SK-N-SH treated with all-trans-retinoic acid at 6 μM for 48 hours (cell line): ENCODE measurements at regions not wholly inside any gene's neighbourhood (a gene's known extent, or its start where the extent isn't known, plus 50 kb on each side); places are given as distances from the start of the nearest gene placed in this dataset.

Source experiments
- ARNTL ChIP-seq: fragments of 450-650 bp; formaldehyde crosslinking; IDR thresholded peaks from 2 replicates; pipeline ENCODE4 v1.5.0; 2020; ENCODE audit warnings: low read depth, mild to moderate bottlenecking, moderate library complexity, borderline replicate concordance
- BACH2 ChIP-seq: fragments of 250-450 bp; sonication (Bioruptor Pico); IDR thresholded peaks from 2 replicates; pipeline ENCODE4 v1.9.0; 2021; ENCODE audit warnings: mild to moderate bottlenecking, borderline replicate concordance
- CSDC2 ChIP-seq: fragments of 250-450 bp; sonication (Bioruptor Pico); IDR thresholded peaks from 2 replicates; pipeline ENCODE4 v1.5.0; 2020; ENCODE audit warnings: mild to moderate bottlenecking, moderate library complexity
- OSR1 ChIP-seq: fragments of 250-450 bp; sonication (Bioruptor Pico); IDR thresholded peaks from 2 replicates; pipeline ENCODE4 v1.8.0; 2022; ENCODE audit warnings: moderate library complexity, mild to moderate bottlenecking, inconsistent platforms
- RARB ChIP-seq: fragments of 250-450 bp; sonication (Bioruptor Pico); IDR thresholded peaks from 2 replicates; pipeline ENCODE4 v1.8.0; 2021; ENCODE audit warnings: mild to moderate bottlenecking, moderate library complexity
- TCF4 ChIP-seq: fragments of 250-450 bp; sonication (Bioruptor Pico); IDR thresholded peaks from 2 replicates; pipeline ENCODE4 v1.8.0; 2021; ENCODE audit warnings: mild to moderate bottlenecking, moderate library complexity, borderline replicate concordance
- ZFP3 ChIP-seq: fragments of 250-450 bp; sonication (Bioruptor Pico); IDR thresholded peaks from 2 replicates; pipeline ENCODE4 v1.5.0; 2020; ENCODE audit warnings: mild to moderate bottlenecking, moderate library complexity
- ZFP30 ChIP-seq: fragments of 450-650 bp; formaldehyde crosslinking; IDR thresholded peaks from 2 replicates; pipeline ENCODE4 v1.5.0; 2022; ENCODE audit warnings: mild to moderate bottlenecking, moderate library complexity
- ZNF565 ChIP-seq: fragments of 450-650 bp; formaldehyde crosslinking; conservative IDR thresholded peaks from 2 replicates; pipeline ENCODE4 v1.5.0; 2020; ENCODE audit warnings: low read depth, mild to moderate bottlenecking, moderate library complexity
- ZNF70 ChIP-seq: fragments of 450-650 bp; formaldehyde crosslinking; IDR thresholded peaks from 2 replicates; pipeline ENCODE4 v1.5.0; 2020; ENCODE audit warnings: mild to moderate bottlenecking, moderate library complexity
- ZNF8 ChIP-seq: fragments of 450-650 bp; formaldehyde crosslinking; IDR thresholded peaks from 2 replicates; pipeline ENCODE4 v1.5.0; 2020; ENCODE audit warnings: mild to moderate bottlenecking, moderate library complexity
- TF ChIP-seq, protein P1 (sequence below): fragments of 250-450 bp; sonication (Bioruptor Pico); IDR thresholded peaks from 2 replicates; pipeline ENCODE4 v1.8.0; 2020; ENCODE audit warnings: mild to moderate bottlenecking, moderate library complexity, borderline replicate concordance
- TF ChIP-seq, protein P2 (sequence below): fragments of 250-450 bp; sonication (Bioruptor Pico); IDR thresholded peaks from 2 replicates; pipeline ENCODE4 v1.5.1; 2020; ENCODE audit warnings: low read depth, mild to moderate bottlenecking, moderate library complexity
- TF ChIP-seq, protein P3 (sequence below): fragments of 250-450 bp; sonication (Bioruptor Pico); IDR thresholded peaks from 2 replicates; pipeline ENCODE4 v1.8.0; 2021; ENCODE audit warnings: low read depth, mild to moderate bottlenecking, moderate library complexity, borderline replicate concordance

DNA sequence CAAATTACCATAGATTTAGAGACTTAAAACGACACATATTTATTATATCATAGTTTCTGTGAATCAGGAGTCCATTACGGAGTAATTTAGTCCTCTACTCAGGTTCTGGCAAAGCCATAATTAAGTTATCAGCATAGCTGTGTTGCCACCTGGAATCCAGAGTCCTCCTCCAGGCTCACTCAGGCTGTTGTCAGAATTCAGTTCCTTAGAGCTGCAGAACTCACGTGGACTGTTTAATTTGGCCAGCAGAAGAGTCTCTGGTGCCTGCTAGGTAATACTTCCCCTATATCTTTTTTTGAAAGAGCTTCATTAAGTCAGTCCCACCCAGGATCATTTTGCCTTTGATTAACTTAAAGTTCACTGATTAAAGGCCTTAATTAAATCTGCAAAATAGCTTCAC lies 891.5 kb downstream of the SUCLG1 start:
- TF ChIP-seq, protein P1, sequence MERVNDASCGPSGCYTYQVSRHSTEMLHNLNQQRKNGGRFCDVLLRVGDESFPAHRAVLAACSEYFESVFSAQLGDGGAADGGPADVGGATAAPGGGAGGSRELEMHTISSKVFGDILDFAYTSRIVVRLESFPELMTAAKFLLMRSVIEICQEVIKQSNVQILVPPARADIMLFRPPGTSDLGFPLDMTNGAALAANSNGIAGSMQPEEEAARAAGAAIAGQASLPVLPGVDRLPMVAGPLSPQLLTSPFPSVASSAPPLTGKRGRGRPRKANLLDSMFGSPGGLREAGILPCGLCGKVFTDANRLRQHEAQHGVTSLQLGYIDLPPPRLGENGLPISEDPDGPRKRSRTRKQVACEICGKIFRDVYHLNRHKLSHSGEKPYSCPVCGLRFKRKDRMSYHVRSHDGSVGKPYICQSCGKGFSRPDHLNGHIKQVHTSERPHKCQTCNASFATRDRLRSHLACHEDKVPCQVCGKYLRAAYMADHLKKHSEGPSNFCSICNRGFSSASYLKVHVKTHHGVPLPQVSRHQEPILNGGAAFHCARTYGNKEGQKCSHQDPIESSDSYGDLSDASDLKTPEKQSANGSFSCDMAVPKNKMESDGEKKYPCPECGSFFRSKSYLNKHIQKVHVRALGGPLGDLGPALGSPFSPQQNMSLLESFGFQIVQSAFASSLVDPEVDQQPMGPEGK, result no peak
- TF ChIP-seq, protein P2, sequence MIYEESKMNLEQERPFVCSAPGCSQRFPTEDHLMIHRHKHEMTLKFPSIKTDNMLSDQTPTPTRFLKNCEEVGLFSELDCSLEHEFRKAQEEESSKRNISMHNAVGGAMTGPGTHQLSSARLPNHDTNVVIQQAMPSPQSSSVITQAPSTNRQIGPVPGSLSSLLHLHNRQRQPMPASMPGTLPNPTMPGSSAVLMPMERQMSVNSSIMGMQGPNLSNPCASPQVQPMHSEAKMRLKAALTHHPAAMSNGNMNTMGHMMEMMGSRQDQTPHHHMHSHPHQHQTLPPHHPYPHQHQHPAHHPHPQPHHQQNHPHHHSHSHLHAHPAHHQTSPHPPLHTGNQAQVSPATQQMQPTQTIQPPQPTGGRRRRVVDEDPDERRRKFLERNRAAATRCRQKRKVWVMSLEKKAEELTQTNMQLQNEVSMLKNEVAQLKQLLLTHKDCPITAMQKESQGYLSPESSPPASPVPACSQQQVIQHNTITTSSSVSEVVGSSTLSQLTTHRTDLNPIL (CRISPR knock-in tag), result no peak
- no peak for TF ChIP-seq ARNTL
- TF ChIP-seq TCF4 (CRISPR knock-in tag), result no peak
- TF ChIP-seq CSDC2 (CRISPR knock-in tag), result no peak
- TF ChIP-seq OSR1, result no peak
- no peak for TF ChIP-seq ZFP3
- no peak for TF ChIP-seq ZFP30 (CRISPR knock-in tag)
- no peak for TF ChIP-seq ZNF70
- no peak for TF ChIP-seq BACH2
- TF ChIP-seq, protein P3, sequence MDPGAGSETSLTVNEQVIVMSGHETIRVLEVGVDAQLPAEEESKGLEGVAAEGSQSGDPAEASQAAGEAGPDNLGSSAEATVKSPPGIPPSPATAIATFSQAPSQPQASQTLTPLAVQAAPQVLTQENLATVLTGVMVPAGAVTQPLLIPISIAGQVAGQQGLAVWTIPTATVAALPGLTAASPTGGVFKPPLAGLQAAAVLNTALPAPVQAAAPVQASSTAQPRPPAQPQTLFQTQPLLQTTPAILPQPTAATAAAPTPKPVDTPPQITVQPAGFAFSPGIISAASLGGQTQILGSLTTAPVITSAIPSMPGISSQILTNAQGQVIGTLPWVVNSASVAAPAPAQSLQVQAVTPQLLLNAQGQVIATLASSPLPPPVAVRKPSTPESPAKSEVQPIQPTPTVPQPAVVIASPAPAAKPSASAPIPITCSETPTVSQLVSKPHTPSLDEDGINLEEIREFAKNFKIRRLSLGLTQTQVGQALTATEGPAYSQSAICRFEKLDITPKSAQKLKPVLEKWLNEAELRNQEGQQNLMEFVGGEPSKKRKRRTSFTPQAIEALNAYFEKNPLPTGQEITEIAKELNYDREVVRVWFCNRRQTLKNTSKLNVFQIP (CRISPR knock-in tag), result no peak
- TF ChIP-seq RARB (CRISPR knock-in tag), result no peak
- TF ChIP-seq ZNF565 (CRISPR knock-in tag), result no peak
- TF ChIP-seq ZNF8 (CRISPR knock-in tag), result no peak
